Panc1 (cell line): ENCODE measurements at regions not wholly inside any gene's neighbourhood (a gene's known extent, or its start where the extent isn't known, plus 50 kb on each side); places are given as distances from the start of the nearest gene placed in this dataset.
A peak's percentile ranks its signal among the peaks of the same experiment; 100 is the strongest.

Source experiments
- ATAC-seq: fragments of 200-7000 bp; cut with Tn5 transposase; 2 replicates; pipeline ENCODE4 v1.9.1; 2020; ENCODE audit warnings: mild to moderate bottlenecking, moderate library complexity
- BruUV-seq: library from RNA; stranded (reverse); fragments of 400-500 nt; replicated peaks from 2 replicates; lab custom pipeline; 2021; lab: Mats Ljungman, UMichigan
- CTCF ChIA-PET: fragments of 300-600 bp; sonication (Branson Sonifier 250); formaldehyde crosslinking; loops from one replicate; lab custom pipeline; 2022; ENCODE audit warnings: antibody characterized with exemption; lab: Charles Lee
- POLR2A ChIA-PET: fragments of 300-600 bp; sonication (Branson Sonifier 250); formaldehyde crosslinking; loops from one replicate; lab custom pipeline; 2022; ENCODE audit warnings: antibody characterized with exemption; lab: Charles Lee
- DNase-seq: peaks from one replicate; pipeline ENCODE4 v3.0.0-alpha.2; 2010; ENCODE audit warnings: low read depth, low spot score
- H3K27ac ChIP-seq: 2 replicates; pipeline ENCODE4 v1.5.1; 2011; ENCODE audit warnings: mild to moderate bottlenecking, low read length, inconsistent platforms
- H3K27me3 ChIP-seq: fragments of 200-500 bp; sonication (Bioruptor generic); 2 replicates; pipeline ENCODE4 v1.6.0; 2014; ENCODE audit warnings: low read length, inconsistent platforms; ENCODE audit not compliant: control insufficient read depth, insufficient read depth
- H3K36me3 ChIP-seq: fragments of 200-500 bp; sonication (Bioruptor generic); 2 replicates; pipeline ENCODE4 v1.5.1; 2014; ENCODE audit warnings: inconsistent platforms, mild to moderate bottlenecking, low read length, moderate library complexity; ENCODE audit not compliant: control insufficient read depth, insufficient read depth
- H3K4me1 ChIP-seq: 2 replicates; pipeline ENCODE4 v1.5.1; 2011; ENCODE audit warnings: inconsistent platforms, mild to moderate bottlenecking, low read length, moderate library complexity; ENCODE audit not compliant: control insufficient read depth, insufficient read depth
- H3K4me3 ChIP-seq, 2 experiments: 2 replicates each; pipeline ENCODE4 v1.5.1; 2011 to 2012; ENCODE audit warnings: low read depth in 2 of 2, low read length in 2 of 2, mild to moderate bottlenecking in 2 of 2, inconsistent platforms in 1 of 2, moderate library complexity in 1 of 2
- H3K9me3 ChIP-seq: fragments of 200-500 bp; sonication (Bioruptor generic); 2 replicates; pipeline ENCODE4 v1.5.1; 2014; ENCODE audit warnings: low read depth, mild to moderate bottlenecking, inconsistent platforms, low read length, moderate library complexity; ENCODE audit not compliant: control insufficient read depth, insufficient read depth
- POLR2AphosphoS5 ChIP-seq: IDR thresholded peaks from 2 replicates; pipeline ENCODE4 v1.6.1; 2012; ENCODE audit warnings: mild to moderate bottlenecking, low read depth, low read length, moderate library complexity
- SIN3A ChIP-seq: IDR thresholded peaks from 2 replicates; pipeline ENCODE4 v1.6.1; 2012; ENCODE audit warnings: low read depth, mild to moderate bottlenecking, low read length, moderate library complexity, borderline replicate concordance; ENCODE audit not compliant: insufficient read depth
- TCF7L2 ChIP-seq: IDR thresholded peaks from 2 replicates; pipeline ENCODE4 v1.6.1; 2011; ENCODE audit warnings: mild to moderate bottlenecking, low read depth, low read length, inconsistent platforms
- in situ Hi-C: cut with HindIII; loops from 2 replicates; pipeline ENCODE4 v1.10.0; 2016; ENCODE audit warnings: low sequenced_read_pairs, low pct_unique_long_range_greater_than_20kb
- intact Hi-C: fragments of 100-400 bp; cut with micrococcal nuclease; formaldehyde crosslinking; loops from one replicate; pipeline ENCODE4 v1.10.0; 2022; ENCODE audit not compliant: unreplicated experiment
- TF ChIP-seq, protein P1 (sequence below): fragments of 450-650 bp; IDR thresholded peaks from 2 replicates; pipeline ENCODE4 v1.5.1; 2017; ENCODE audit warnings: mild to moderate bottlenecking
- TF ChIP-seq, protein P2 (sequence below), 2 experiments: IDR thresholded peaks; 2 replicates each; pipeline ENCODE4 v1.6.1; 2011 to 2012; ENCODE audit warnings: low read depth in 2 of 2, control low read depth in 1 of 2, low read length in 1 of 2, mild to moderate bottlenecking in 1 of 2, moderate library complexity in 1 of 2; ENCODE audit not compliant: insufficient read depth in 1 of 2

DNA sequence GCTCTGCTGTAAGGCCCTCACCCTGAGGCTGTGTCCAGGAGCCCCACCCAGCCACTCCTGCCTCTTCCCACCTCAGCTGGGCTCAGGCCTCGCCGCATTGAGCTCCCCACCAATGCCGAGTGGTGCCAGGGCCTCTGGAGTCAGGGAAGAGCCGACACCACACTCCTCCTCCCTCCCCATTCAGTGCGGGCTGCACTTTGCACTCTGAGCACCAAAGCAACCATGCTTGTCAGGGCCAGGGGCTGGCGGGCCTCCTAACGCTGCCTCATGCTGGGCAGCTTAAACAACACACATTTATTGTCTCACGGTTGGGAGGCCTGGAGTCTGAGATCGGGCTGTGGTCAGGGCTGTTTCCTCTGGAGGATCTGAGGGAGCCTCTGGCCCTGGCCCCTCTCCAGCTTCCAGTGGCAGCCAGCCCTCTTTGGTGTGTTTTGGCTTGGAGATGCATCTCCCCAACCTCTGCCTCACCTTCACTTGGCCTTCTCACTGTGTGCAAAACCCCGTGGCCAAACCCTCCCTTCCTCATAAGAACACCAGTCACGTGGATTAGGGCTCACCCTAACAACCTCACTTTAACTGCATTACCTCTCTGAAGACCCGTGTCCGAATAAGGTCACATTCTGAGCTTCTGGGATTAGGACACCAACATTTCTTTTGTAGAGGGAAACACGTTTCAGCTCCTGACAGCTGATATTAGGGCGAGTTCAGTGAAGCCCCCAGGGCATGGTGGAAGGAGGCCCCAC lies 157.8 kb downstream of the MED10 start:
- DNase-seq (no peak), ATAC-seq (peak; percentile 42; the same call in 1 of the 2 replicates)
- intact Hi-C loops: no loop called here
- ChIA-PET POLR2A (no interaction called here), CTCF (no interaction called here)
- no peaks in the 10 kb centered on the region for H3K36me3 ChIP-seq
- H3K4me3 ChIP-seq: no peak overlapping the region
- H3K27me3 ChIP-seq: no peaks in the 10 kb centered on the region; the same call in 1 of the 2 replicates
- TF ChIP-seq POLR2AphosphoS5 (no peak), TCF7L2 (no peak), SIN3A (no peak)
- TF ChIP-seq, protein P1, sequence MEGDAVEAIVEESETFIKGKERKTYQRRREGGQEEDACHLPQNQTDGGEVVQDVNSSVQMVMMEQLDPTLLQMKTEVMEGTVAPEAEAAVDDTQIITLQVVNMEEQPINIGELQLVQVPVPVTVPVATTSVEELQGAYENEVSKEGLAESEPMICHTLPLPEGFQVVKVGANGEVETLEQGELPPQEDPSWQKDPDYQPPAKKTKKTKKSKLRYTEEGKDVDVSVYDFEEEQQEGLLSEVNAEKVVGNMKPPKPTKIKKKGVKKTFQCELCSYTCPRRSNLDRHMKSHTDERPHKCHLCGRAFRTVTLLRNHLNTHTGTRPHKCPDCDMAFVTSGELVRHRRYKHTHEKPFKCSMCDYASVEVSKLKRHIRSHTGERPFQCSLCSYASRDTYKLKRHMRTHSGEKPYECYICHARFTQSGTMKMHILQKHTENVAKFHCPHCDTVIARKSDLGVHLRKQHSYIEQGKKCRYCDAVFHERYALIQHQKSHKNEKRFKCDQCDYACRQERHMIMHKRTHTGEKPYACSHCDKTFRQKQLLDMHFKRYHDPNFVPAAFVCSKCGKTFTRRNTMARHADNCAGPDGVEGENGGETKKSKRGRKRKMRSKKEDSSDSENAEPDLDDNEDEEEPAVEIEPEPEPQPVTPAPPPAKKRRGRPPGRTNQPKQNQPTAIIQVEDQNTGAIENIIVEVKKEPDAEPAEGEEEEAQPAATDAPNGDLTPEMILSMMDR: no peak
- TF ChIP-seq, protein P2, sequence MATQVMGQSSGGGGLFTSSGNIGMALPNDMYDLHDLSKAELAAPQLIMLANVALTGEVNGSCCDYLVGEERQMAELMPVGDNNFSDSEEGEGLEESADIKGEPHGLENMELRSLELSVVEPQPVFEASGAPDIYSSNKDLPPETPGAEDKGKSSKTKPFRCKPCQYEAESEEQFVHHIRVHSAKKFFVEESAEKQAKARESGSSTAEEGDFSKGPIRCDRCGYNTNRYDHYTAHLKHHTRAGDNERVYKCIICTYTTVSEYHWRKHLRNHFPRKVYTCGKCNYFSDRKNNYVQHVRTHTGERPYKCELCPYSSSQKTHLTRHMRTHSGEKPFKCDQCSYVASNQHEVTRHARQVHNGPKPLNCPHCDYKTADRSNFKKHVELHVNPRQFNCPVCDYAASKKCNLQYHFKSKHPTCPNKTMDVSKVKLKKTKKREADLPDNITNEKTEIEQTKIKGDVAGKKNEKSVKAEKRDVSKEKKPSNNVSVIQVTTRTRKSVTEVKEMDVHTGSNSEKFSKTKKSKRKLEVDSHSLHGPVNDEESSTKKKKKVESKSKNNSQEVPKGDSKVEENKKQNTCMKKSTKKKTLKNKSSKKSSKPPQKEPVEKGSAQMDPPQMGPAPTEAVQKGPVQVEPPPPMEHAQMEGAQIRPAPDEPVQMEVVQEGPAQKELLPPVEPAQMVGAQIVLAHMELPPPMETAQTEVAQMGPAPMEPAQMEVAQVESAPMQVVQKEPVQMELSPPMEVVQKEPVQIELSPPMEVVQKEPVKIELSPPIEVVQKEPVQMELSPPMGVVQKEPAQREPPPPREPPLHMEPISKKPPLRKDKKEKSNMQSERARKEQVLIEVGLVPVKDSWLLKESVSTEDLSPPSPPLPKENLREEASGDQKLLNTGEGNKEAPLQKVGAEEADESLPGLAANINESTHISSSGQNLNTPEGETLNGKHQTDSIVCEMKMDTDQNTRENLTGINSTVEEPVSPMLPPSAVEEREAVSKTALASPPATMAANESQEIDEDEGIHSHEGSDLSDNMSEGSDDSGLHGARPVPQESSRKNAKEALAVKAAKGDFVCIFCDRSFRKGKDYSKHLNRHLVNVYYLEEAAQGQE (IDR thresholded peaks at IDR 0.05; ENCODE audit: insufficient read depth in 1 of 2, low read depth in 2 of 2, low read length in 1 of 2): no peak
- H3K27ac ChIP-seq: no peak overlapping the region
- H3K9me3 ChIP-seq: no peaks in the 10 kb centered on the region
- BruUV-seq: no TSS peak
- in situ Hi-C loops: no loop called here
- no peaks in the 10 kb centered on the region for H3K4me1 ChIP-seq

DNA sequence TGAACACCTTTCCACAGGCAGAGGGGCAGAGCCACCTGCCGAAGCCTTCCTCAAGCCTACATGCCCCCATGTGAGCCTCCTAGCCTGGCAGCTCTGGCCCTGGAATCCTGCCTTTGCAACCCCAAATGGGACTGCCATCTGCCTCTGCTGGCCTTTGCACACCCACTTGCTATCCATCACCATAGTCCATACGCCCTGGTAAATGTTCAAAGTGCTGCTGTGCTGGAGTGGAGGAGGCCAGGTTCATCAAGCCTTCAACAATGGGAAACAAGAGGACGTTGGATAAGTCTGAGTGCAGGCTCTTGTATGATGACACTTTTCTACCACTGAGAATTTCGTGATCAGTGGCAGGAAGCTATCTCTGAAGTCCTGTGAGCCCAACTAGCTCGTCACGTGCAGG lies 159.8 kb downstream of the MED10 start:
- TF ChIP-seq, protein P2 (IDR thresholded peaks at IDR 0.05; ENCODE audit: insufficient read depth in 1 of 2, low read depth in 2 of 2, low read length in 1 of 2): no peak
- TF ChIP-seq SIN3A: no peak
- TF ChIP-seq POLR2AphosphoS5: no peak
- TF ChIP-seq, protein P1: no peak
- no peak for TF ChIP-seq TCF7L2
- ChIA-PET CTCF (no interaction called here), POLR2A (no interaction called here)
- Histone ChIP-seq H3K36me3 (no peaks in the 10 kb centered on the region), H3K9me3 (no peaks in the 10 kb centered on the region), H3K4me3 (no peak overlapping the region), H3K27me3 (no peaks in the 10 kb centered on the region; the same call in 1 of the 2 replicates), H3K27ac (no peak overlapping the region), H3K4me1 (no peaks in the 10 kb centered on the region)
- intact Hi-C loops: no loop called here
- in situ Hi-C loops: no loop called here
- ATAC-seq (no peak), DNase-seq (no peak)
- no TSS peak for BruUV-seq
